Natural killer cell (primary cell): ENCODE measurements at regions not wholly inside any gene's neighbourhood (a gene's known extent, or its start where the extent isn't known, plus 50 kb on each side); places are given as distances from the start of the nearest gene placed in this dataset.

Source experiments
- ATAC-seq, 3 donors: fragments of 150-1000 bp in 2 of 3; fragments of 200-7000 bp in 1 of 3; cut with Tn5 transposase; 1 replicate in 1 of 3; 2 replicates in 2 of 3; pipeline ENCODE4 v1.10.0; 2021; ENCODE audit warnings: mild to moderate bottlenecking in 2 of 3, moderate library complexity in 2 of 3
- DNase-seq, 2 donors: peaks; one replicate each; pipeline versions ENCODE4 v3.0.0 to v3.0.0-alpha.2; 2013 to 2021; ENCODE audit warnings: mixed read lengths in 1 of 2
- H3K27ac ChIP-seq: one replicate; pipeline ENCODE4 v1.5.1; 2013; ENCODE audit warnings: mild to moderate bottlenecking, low read length
- H3K27me3 ChIP-seq: one replicate; pipeline ENCODE4 v1.6.1; 2013; ENCODE audit warnings: low read length; ENCODE audit not compliant: control insufficient read depth, insufficient read depth
- H3K36me3 ChIP-seq: one replicate; pipeline ENCODE4 v1.6.1; 2013; ENCODE audit warnings: low read length; ENCODE audit not compliant: control insufficient read depth, insufficient read depth
- H3K4me1 ChIP-seq: one replicate; pipeline ENCODE4 v1.6.1; 2013; ENCODE audit warnings: low read length; ENCODE audit not compliant: control insufficient read depth, insufficient read depth
- H3K4me3 ChIP-seq: one replicate; pipeline ENCODE4 v1.5.1; 2013; ENCODE audit warnings: low read length
- H3K9me3 ChIP-seq: one replicate; pipeline ENCODE4 v1.6.1; 2013; ENCODE audit warnings: low read length; ENCODE audit not compliant: control insufficient read depth, insufficient read depth
- H3K27ac Mint-ChIP-seq, 2 donors: one replicate each; pipeline ENCODE4 v1.8.0; 2022; ENCODE audit warnings: mild to moderate bottlenecking in 2 of 2, mixed read lengths in 2 of 2, moderate library complexity in 1 of 2
- H3K27me3 Mint-ChIP-seq, 2 donors: one replicate each; pipeline ENCODE4 v1.8.0; 2022; ENCODE audit warnings: low read depth in 2 of 2, mixed read lengths in 2 of 2
- H3K36me3 Mint-ChIP-seq: one replicate; pipeline ENCODE4 v1.8.0; 2022; ENCODE audit warnings: mixed read lengths
- H3K4me1 Mint-ChIP-seq, 2 donors: one replicate each; pipeline ENCODE4 v1.8.0; 2022; ENCODE audit warnings: mixed read lengths in 2 of 2
- H3K4me3 Mint-ChIP-seq: one replicate; pipeline ENCODE4 v1.8.0; 2022; ENCODE audit warnings: mild to moderate bottlenecking, moderate library complexity, mixed read lengths
- H3K9me3 Mint-ChIP-seq, 2 donors: one replicate each; pipeline ENCODE4 v1.8.0; 2022; ENCODE audit warnings: mixed read lengths in 2 of 2
- CTCF ChIP-seq: fragments of 200-600 bp; IDR thresholded peaks from one replicate; pipeline ENCODE4 v1.8.0; 2022; ENCODE audit warnings: antibody characterized with exemption
- WGBS: methylation state at CpG from one replicate; pipeline ENCODE4 v1.1.7; 2013; ENCODE audit warnings: missing lambda C conversion rate; ENCODE audit not compliant: insufficient coverage; 5-methylcytosine and 5-hydroxymethylcytosine counted together
- intact Hi-C: fragments of 100-400 bp; cut with micrococcal nuclease; formaldehyde crosslinking; loops from one replicate; pipeline ENCODE4 v1.14.2; 2022

- Histone ChIP-seq H3K27me3 (no peaks in the 10 kb centered on the region), H3K27ac (no peak overlapping the region), H3K9me3 (no peaks in the 10 kb centered on the region), H3K36me3 (no peaks in the 10 kb centered on the region), H3K4me1 (no peaks in the 10 kb centered on the region), H3K4me3 (no peak overlapping the region)
- Mint-ChIP-seq H3K27ac (no peak overlapping the region), H3K9me3 (no peaks in the 10 kb centered on the region), H3K27me3 (peaks cover 0 to 2% of the 10 kb centered on the region in 2 donors), H3K4me1 (no peaks in the 10 kb centered on the region), H3K4me3 (no peak overlapping the region), H3K36me3 (no peaks in the 10 kb centered on the region)
- DNase-seq (no peak), ATAC-seq (no peak)
- intact Hi-C loops: no loop called here
- WGBS: 27% methylated on average over 9 of the region's 10 CpGs
- no peak for TF ChIP-seq CTCF
Measured at GRCh38 chrX:139224953-139225665, 305.4 kb upstream of the F9 start.

GRCh38 chrX:139222511-139223200 is 307.9 kb upstream of the F9 start:
- Mint-ChIP-seq H3K36me3 (no peaks in the 10 kb centered on the region), H3K4me3 (no peak overlapping the region), H3K27ac (no peak overlapping the region), H3K9me3 (no peaks in the 10 kb centered on the region), H3K27me3 (peaks cover 2 to 5% of the 10 kb centered on the region in 2 donors), H3K4me1 (no peaks in the 10 kb centered on the region)
- ATAC-seq (no peak), DNase-seq (no peak)
- Histone ChIP-seq H3K9me3 (no peaks in the 10 kb centered on the region), H3K36me3 (no peaks in the 10 kb centered on the region), H3K4me1 (no peaks in the 10 kb centered on the region), H3K4me3 (no peak overlapping the region), H3K27ac (no peak overlapping the region), H3K27me3 (no peaks in the 10 kb centered on the region)
- intact Hi-C loops: no loop called here
- 87% methylated on average over 7 of the region's 9 CpGs for WGBS
- TF ChIP-seq CTCF: no peak

- 70% methylated on average over 2 of the region's 3 CpGs for WGBS
- H3K4me1 ChIP-seq: no peaks in the 10 kb centered on the region
- no peak overlapping the region for H3K4me3 ChIP-seq
- Mint-ChIP-seq H3K4me3 (no peak overlapping the region), H3K9me3 (no peaks in the 10 kb centered on the region), H3K27ac (no peak overlapping the region), H3K36me3 (no peaks in the 10 kb centered on the region), H3K27me3 (peaks cover 3 to 25% of the 10 kb centered on the region in 2 donors), H3K4me1 (no peaks in the 10 kb centered on the region)
- no peak for TF ChIP-seq CTCF
- intact Hi-C loops: no loop called here
- no peaks in the 10 kb centered on the region for H3K9me3 ChIP-seq
- H3K27me3 ChIP-seq: no peaks in the 10 kb centered on the region
- H3K36me3 ChIP-seq: no peaks in the 10 kb centered on the region
- DNase-seq (no peak), ATAC-seq (no peak)
- H3K27ac ChIP-seq: no peak overlapping the region
Measured at GRCh38 chrX:139213241-139213709, 317.3 kb upstream of the F9 start.
